ENCODE measurements at regions not wholly inside any gene's neighbourhood (a gene's known extent, or its start where the extent isn't known, plus 50 kb on each side); places are given as distances from the start of the nearest gene placed in this dataset.
"Not testable (repeated sequence)": the region's sequence is repeated elsewhere in the genome, so short reads cannot be mapped to it uniquely, and the experiment has no call there.

DNA sequence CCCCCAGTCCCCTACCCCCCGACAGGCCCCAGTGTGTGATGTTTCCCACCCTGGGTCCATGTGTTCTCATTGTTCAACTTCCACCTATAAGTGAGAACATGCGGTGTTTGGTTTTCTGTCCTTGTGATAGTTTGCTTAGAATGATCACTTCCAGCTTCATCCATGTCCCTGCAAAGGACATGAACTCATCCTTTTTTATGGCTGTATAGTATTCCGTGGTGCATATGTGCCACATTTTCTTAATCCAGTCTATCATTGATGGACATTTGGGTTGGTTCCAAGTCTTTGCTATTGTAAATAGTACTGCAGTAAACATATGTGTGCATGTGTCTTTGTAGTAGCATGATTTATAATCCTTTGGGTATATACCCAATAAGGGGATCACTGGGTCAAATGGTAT is 208.2 kb upstream of the NEBL start:
- POLR2A ChIA-PET; ATAC-seq; DNase-seq; H3K9me3 Mint-ChIP-seq (ENCODE audit: insufficient read depth); H3K4me3 Mint-ChIP-seq; H3K27ac Mint-ChIP-seq; H3K27me3 Mint-ChIP-seq (ENCODE audit: low read depth); H3K4me1 Mint-ChIP-seq (ENCODE audit: low read depth); H3K36me3 Mint-ChIP-seq (ENCODE audit: low read depth); CTCF ChIA-PET: not testable (repeated sequence)

GRCh38 chr10:21100871-21101514 is 203.9 kb upstream of the NEBL start:
- no peak for DNase-seq
- H3K4me3 Mint-ChIP-seq, result no peak overlapping the region
- ATAC-seq, result no peak

GRCh38 chr10:21100190-21100589 is 203.1 kb upstream of the NEBL start:
- ChIA-PET CTCF (no interaction called here), POLR2A (no interaction called here)
- no peaks in the 10 kb centered on the region for H3K36me3 Mint-ChIP-seq (ENCODE audit: low read depth)
- DNase-seq (no peak), ATAC-seq (no peak)
- H3K4me3 Mint-ChIP-seq, result no peak overlapping the region
- no peaks in the 10 kb centered on the region for H3K4me1 Mint-ChIP-seq (ENCODE audit: low read depth)
- no peak overlapping the region for H3K27ac Mint-ChIP-seq
- no peaks in the 10 kb centered on the region for H3K9me3 Mint-ChIP-seq (ENCODE audit: insufficient read depth)
- no peaks in the 10 kb centered on the region for H3K27me3 Mint-ChIP-seq (ENCODE audit: low read depth)

More at GRCh38 chr10:21100871-21101514, 203.9 kb upstream of the NEBL start:
- Mint-ChIP-seq H3K9me3 (ENCODE audit: insufficient read depth) (no peaks in the 10 kb centered on the region), H3K27me3 (ENCODE audit: low read depth) (no peaks in the 10 kb centered on the region), H3K4me1 (ENCODE audit: low read depth) (no peaks in the 10 kb centered on the region), H3K36me3 (ENCODE audit: low read depth) (no peaks in the 10 kb centered on the region), H3K27ac (no peak overlapping the region)
- POLR2A ChIA-PET, result no interaction called here
- CTCF ChIA-PET, result no interaction called here

DNA sequence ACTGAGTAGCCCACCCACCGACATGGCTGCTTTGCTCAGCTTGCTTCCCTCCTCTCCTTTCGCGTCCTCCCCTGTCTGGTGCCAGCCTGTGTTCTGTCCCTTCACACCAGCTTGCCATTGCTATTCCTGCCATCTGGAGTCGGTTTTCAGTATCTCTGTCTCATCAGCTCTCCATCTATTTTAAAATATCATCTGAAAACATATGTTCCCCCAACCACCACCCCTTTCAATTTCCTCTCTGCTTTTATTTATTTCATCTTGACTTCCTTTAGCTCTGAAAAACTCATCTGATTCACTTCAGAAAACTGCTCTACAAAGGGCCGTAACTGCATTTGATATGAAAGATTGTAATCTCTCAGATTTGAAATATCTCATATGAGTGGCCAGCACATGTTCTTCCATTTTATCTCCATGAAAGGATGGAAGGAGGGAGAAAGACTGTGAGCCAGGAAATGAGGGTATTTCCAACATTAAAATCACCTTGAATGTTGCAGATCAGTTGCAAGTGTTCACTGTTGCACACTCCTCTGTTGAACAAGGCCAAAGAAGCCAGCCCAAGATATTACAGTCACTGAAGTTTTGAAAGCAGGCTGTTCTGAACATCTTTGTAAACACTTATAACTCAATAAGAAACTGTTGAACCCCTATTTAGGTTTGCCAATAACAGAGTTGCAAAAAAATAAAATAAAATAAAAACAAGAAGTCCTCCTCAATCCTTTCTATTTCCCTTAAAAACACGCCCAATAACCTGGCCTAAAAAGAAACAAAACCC is 202.4 kb upstream of the NEBL start:
- CTCF ChIA-PET, result no interaction called here
- H3K9me3 Mint-ChIP-seq (ENCODE audit: insufficient read depth), result no peaks in the 10 kb centered on the region
- H3K4me1 Mint-ChIP-seq (ENCODE audit: low read depth), result no peaks in the 10 kb centered on the region
- H3K4me3 Mint-ChIP-seq, result no peak overlapping the region
- ATAC-seq (no peak), DNase-seq (no peak)
- POLR2A ChIA-PET, result interaction anchor here (0.6 kb wide), 1 partner anchor 28 kb away, joined by 3 read pairs; no protein-coding TSS in a partner anchor
- H3K27ac Mint-ChIP-seq, result no peak overlapping the region
- no peaks in the 10 kb centered on the region for H3K27me3 Mint-ChIP-seq (ENCODE audit: low read depth)
- no peaks in the 10 kb centered on the region for H3K36me3 Mint-ChIP-seq (ENCODE audit: low read depth)

GRCh38 chr10:21097926-21098355 is 200.8 kb upstream of the NEBL start:
- POLR2A ChIA-PET, result no interaction called here
- H3K4me1 Mint-ChIP-seq (ENCODE audit: low read depth), result no peaks in the 10 kb centered on the region
- H3K27me3 Mint-ChIP-seq (ENCODE audit: low read depth), result no peaks in the 10 kb centered on the region
- no peaks in the 10 kb centered on the region for H3K36me3 Mint-ChIP-seq (ENCODE audit: low read depth)
- ATAC-seq, result no peak
- H3K27ac Mint-ChIP-seq, result no peak overlapping the region
- no peak overlapping the region for H3K4me3 Mint-ChIP-seq
- no peaks in the 10 kb centered on the region for H3K9me3 Mint-ChIP-seq (ENCODE audit: insufficient read depth)
- CTCF ChIA-PET, result no interaction called here
- no peak for DNase-seq

DNA sequence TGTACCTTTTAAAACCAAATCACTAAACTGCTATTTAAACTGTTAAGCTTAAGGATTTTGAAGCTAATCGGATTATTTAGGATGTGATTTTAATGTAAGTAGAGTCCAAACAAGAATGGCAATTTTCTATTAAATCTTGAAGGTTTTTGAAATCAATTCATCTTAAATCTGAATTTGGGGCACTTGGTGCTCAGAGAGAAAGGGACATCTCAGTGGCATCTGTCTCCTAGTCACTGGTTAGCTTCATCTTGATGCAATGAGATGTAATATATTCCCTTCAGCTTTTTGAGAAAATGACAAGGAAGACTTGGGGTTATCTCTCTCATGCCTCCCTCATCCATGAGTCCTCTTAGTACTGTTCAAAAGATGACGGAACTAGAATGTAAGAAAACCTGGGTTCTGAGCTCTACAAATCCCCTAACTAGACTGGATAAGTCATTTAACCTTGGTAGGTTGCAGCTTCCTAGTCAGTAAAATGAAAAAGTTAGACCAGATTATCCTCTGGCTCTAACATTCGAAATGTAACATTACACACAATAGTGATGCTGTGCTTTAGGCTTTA is 198.5 kb upstream of the NEBL start:
- Mint-ChIP-seq H3K4me3 (no peak overlapping the region), H3K4me1 (ENCODE audit: low read depth) (no peaks in the 10 kb centered on the region), H3K36me3 (ENCODE audit: low read depth) (no peaks in the 10 kb centered on the region), H3K27ac (no peak overlapping the region), H3K27me3 (ENCODE audit: low read depth) (no peaks in the 10 kb centered on the region), H3K9me3 (ENCODE audit: insufficient read depth) (no peaks in the 10 kb centered on the region)
- ChIA-PET CTCF (no interaction called here), POLR2A (no interaction called here)
- ATAC-seq, result no peak
- no peak for DNase-seq

DNA sequence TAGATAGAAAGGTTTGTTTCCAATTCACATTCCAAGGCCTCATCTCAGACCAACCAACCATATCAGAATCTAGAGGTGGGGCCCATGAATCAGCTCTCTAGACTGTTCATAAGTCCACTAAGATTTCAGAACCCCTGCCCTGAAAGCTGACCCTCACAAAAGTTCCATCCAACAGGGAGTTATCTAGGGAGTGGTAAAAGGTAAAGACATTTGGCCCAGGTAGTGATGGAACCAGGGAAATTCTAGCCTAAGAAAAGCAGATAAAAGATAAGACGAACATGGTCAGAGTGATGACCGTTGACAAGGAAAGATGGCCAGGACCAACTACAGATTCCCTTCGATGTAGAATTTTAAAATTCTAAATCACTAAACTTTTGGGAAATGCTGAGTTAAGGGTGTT is 198.0 kb upstream of the NEBL start:
- ChIA-PET POLR2A (no interaction called here), CTCF (no interaction called here)
- Mint-ChIP-seq H3K27me3 (ENCODE audit: low read depth) (no peaks in the 10 kb centered on the region), H3K4me1 (ENCODE audit: low read depth) (no peaks in the 10 kb centered on the region), H3K36me3 (ENCODE audit: low read depth) (no peaks in the 10 kb centered on the region), H3K4me3 (no peak overlapping the region), H3K9me3 (ENCODE audit: insufficient read depth) (no peaks in the 10 kb centered on the region), H3K27ac (no peak overlapping the region)
- DNase-seq (no peak), ATAC-seq (no peak)

GRCh38 chr10:21092683-21093524 is 195.8 kb upstream of the NEBL start:
- ChIA-PET POLR2A (no interaction called here), CTCF (no interaction called here)
- ATAC-seq (no peak), DNase-seq (no peak)
- no peak overlapping the region for H3K4me3 Mint-ChIP-seq
- H3K4me1 Mint-ChIP-seq (ENCODE audit: low read depth), result no peaks in the 10 kb centered on the region
- H3K36me3 Mint-ChIP-seq (ENCODE audit: low read depth), result no peaks in the 10 kb centered on the region
- H3K9me3 Mint-ChIP-seq (ENCODE audit: insufficient read depth), result no peaks in the 10 kb centered on the region
- no peak overlapping the region for H3K27ac Mint-ChIP-seq
- no peaks in the 10 kb centered on the region for H3K27me3 Mint-ChIP-seq (ENCODE audit: low read depth)

- Mint-ChIP-seq H3K36me3 (ENCODE audit: low read depth) (no peaks in the 10 kb centered on the region), H3K27me3 (ENCODE audit: low read depth) (no peaks in the 10 kb centered on the region), H3K4me3 (no peak overlapping the region), H3K27ac (no peak overlapping the region), H3K9me3 (ENCODE audit: insufficient read depth) (no peaks in the 10 kb centered on the region), H3K4me1 (ENCODE audit: low read depth) (no peaks in the 10 kb centered on the region)
- no peak for DNase-seq
- no peak for ATAC-seq
- POLR2A ChIA-PET, result no interaction called here
- CTCF ChIA-PET, result interaction anchor here (1.3 kb wide), 1 partner anchor 12 kb away, joined by 4 read pairs; no protein-coding TSS in a partner anchor
Observed at GRCh38 chr10:21090609-21091082, 193.5 kb upstream of the NEBL start.

- H3K9me3 Mint-ChIP-seq (ENCODE audit: insufficient read depth), result no peaks in the 10 kb centered on the region
- no peak overlapping the region for H3K4me3 Mint-ChIP-seq
- H3K27me3 Mint-ChIP-seq (ENCODE audit: low read depth), result no peaks in the 10 kb centered on the region
- DNase-seq (no peak), ATAC-seq (no peak)
- H3K4me1 Mint-ChIP-seq (ENCODE audit: low read depth), result no peaks in the 10 kb centered on the region
- POLR2A ChIA-PET, result no interaction called here
- CTCF ChIA-PET, result no interaction called here
- no peaks in the 10 kb centered on the region for H3K36me3 Mint-ChIP-seq (ENCODE audit: low read depth)
- no peak overlapping the region for H3K27ac Mint-ChIP-seq
Observed at GRCh38 chr10:21087476-21087875, 190.4 kb upstream of the NEBL start.

DNA sequence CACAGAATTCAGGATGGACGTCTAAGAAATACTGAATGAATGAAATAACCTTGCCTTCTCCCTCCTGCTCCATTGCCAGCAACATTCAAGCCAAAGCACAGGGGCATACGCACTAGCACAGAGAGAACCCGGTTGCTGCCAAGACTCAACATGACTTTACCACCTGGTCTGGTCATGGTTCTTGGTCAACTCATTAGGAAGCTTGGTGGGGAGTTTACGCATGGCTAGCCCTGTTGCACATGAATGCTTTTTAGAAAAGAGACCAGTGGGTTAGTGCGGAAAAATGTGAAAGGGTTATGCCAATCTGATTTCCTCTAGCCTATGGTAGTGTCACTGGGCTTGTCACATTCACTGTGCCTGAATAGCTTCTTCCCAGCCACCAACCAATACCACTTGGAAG is 187.6 kb upstream of the NEBL start:
- H3K9me3 Mint-ChIP-seq (ENCODE audit: insufficient read depth), result no peaks in the 10 kb centered on the region
- no peak for ATAC-seq
- ChIA-PET CTCF (no interaction called here), POLR2A (no interaction called here)
- no peak for DNase-seq
- H3K36me3 Mint-ChIP-seq (ENCODE audit: low read depth), result no peaks in the 10 kb centered on the region
- no peaks in the 10 kb centered on the region for H3K4me1 Mint-ChIP-seq (ENCODE audit: low read depth)
- no peak overlapping the region for H3K4me3 Mint-ChIP-seq
- no peaks in the 10 kb centered on the region for H3K27me3 Mint-ChIP-seq (ENCODE audit: low read depth)
- H3K27ac Mint-ChIP-seq, result no peak overlapping the region

- ChIA-PET POLR2A (no interaction called here), CTCF (no interaction called here)
- DNase-seq (no peak), ATAC-seq (no peak)
- Mint-ChIP-seq H3K4me1 (ENCODE audit: low read depth) (no peaks in the 10 kb centered on the region), H3K27me3 (ENCODE audit: low read depth) (no peaks in the 10 kb centered on the region), H3K36me3 (ENCODE audit: low read depth) (no peaks in the 10 kb centered on the region), H3K27ac (no peak overlapping the region), H3K9me3 (ENCODE audit: insufficient read depth) (no peaks in the 10 kb centered on the region), H3K4me3 (no peak overlapping the region)
Observed at GRCh38 chr10:21083861-21084260, 186.8 kb upstream of the NEBL start.

Data from activated CD8-positive, alpha-beta T cell treated with anti-CD3 and anti-CD28 coated beads, Interleukin-2, amount 10 ng/mL, durations not matched to agents 7 days and 5 days (primary cell).